ENCODE measurements at regions not wholly inside any gene's neighbourhood (a gene's known extent, or its start where the extent isn't known, plus 50 kb on each side); places are given as distances from the start of the nearest gene placed in this dataset.

- BruUV-seq (replicated peaks) = no TSS peak
Measured at GRCh38 chr18:40534723-40535122, 1420.3 kb upstream of the PIK3C3 start.

GRCh38 chr18:40532046-40532445 lies 1423.0 kb upstream of the PIK3C3 start:
- no peaks in the 10 kb centered on the region for H3K4me1 ChIP-seq
- ChIA-PET POLR2A (no interaction called here), CTCF (no interaction called here)
- Mint-ChIP-seq H3K36me3 (ENCODE audit: insufficient read depth, unreplicated experiment) (no peaks in the 10 kb centered on the region), H3K9me3 (ENCODE audit: unreplicated experiment) (no peaks in the 10 kb centered on the region), H3K27me3 (ENCODE audit: insufficient read depth, unreplicated experiment) (no peaks in the 10 kb centered on the region), H3K4me1 (ENCODE audit: low read depth, unreplicated experiment) (no peaks in the 10 kb centered on the region), H3K27ac (ENCODE audit: unreplicated experiment) (no peak overlapping the region), H3K4me3 (ENCODE audit: unreplicated experiment) (no peak overlapping the region)
- H3K36me3 ChIP-seq (ENCODE audit: control insufficient read depth, insufficient read depth, low read length) = no peaks in the 10 kb centered on the region
- intact Hi-C loops (cut with micrococcal nuclease; ENCODE audit: unreplicated experiment) = no loop called here
- H3K4me3 ChIP-seq (ENCODE audit: low read depth, low read length) = no peak overlapping the region
- H3K9me3 ChIP-seq = no peaks in the 10 kb centered on the region
- BruUV-seq (replicated peaks) = no TSS peak
- no peak for TF ChIP-seq CTCF (IDR thresholded peaks at IDR 0.05; ENCODE audit: insufficient read depth in 1 of 2, low read depth in 1 of 2, low read length in 1 of 2, severe bottlenecking in 1 of 2, unreplicated experiment in 1 of 2)
- DNase-seq = no peak
- H3K27me3 ChIP-seq (replicated peaks; ENCODE audit: control insufficient read depth, insufficient read depth, low read length) = no peaks in the 10 kb centered on the region

More at GRCh38 chr18:40534723-40535122, 1420.3 kb upstream of the PIK3C3 start:
- H3K27ac Mint-ChIP-seq (ENCODE audit: unreplicated experiment) = no peak overlapping the region
- CTCF ChIA-PET = no interaction called here
- no peaks in the 10 kb centered on the region for H3K27me3 ChIP-seq (replicated peaks; ENCODE audit: control insufficient read depth, insufficient read depth, low read length)
- no peaks in the 10 kb centered on the region for H3K4me1 Mint-ChIP-seq (ENCODE audit: low read depth, unreplicated experiment)
- H3K9me3 Mint-ChIP-seq (ENCODE audit: unreplicated experiment) = no peaks in the 10 kb centered on the region
- H3K4me3 ChIP-seq (ENCODE audit: low read depth, low read length) = no peak overlapping the region
- no peaks in the 10 kb centered on the region for H3K36me3 ChIP-seq (ENCODE audit: control insufficient read depth, insufficient read depth, low read length)
- H3K4me3 Mint-ChIP-seq (ENCODE audit: unreplicated experiment) = no peak overlapping the region
- no peaks in the 10 kb centered on the region for H3K4me1 ChIP-seq
- H3K36me3 Mint-ChIP-seq (ENCODE audit: insufficient read depth, unreplicated experiment) = no peaks in the 10 kb centered on the region
- POLR2A ChIA-PET = no interaction called here
- intact Hi-C loops (cut with micrococcal nuclease; ENCODE audit: unreplicated experiment) = no loop called here
- H3K27me3 Mint-ChIP-seq (ENCODE audit: insufficient read depth, unreplicated experiment) = no peaks in the 10 kb centered on the region
- no peak for TF ChIP-seq CTCF (IDR thresholded peaks at IDR 0.05; ENCODE audit: insufficient read depth in 1 of 2, low read depth in 1 of 2, low read length in 1 of 2, severe bottlenecking in 1 of 2, unreplicated experiment in 1 of 2)
- no peak for DNase-seq
- no peaks in the 10 kb centered on the region for H3K9me3 ChIP-seq

- BruUV-seq (replicated peaks) = no TSS peak
- Histone ChIP-seq H3K4me3 (ENCODE audit: low read depth, low read length) (no peak overlapping the region), H3K36me3 (ENCODE audit: control insufficient read depth, insufficient read depth, low read length) (no peaks in the 10 kb centered on the region), H3K4me1 (no peaks in the 10 kb centered on the region), H3K27me3 (replicated peaks; ENCODE audit: control insufficient read depth, insufficient read depth, low read length) (no peaks in the 10 kb centered on the region), H3K9me3 (no peaks in the 10 kb centered on the region)
- no peaks in the 10 kb centered on the region for H3K27me3 Mint-ChIP-seq (ENCODE audit: insufficient read depth, unreplicated experiment)
- intact Hi-C loops (cut with micrococcal nuclease; ENCODE audit: unreplicated experiment) = no loop called here
- H3K36me3 Mint-ChIP-seq (ENCODE audit: insufficient read depth, unreplicated experiment) = no peaks in the 10 kb centered on the region
- no peaks in the 10 kb centered on the region for H3K4me1 Mint-ChIP-seq (ENCODE audit: low read depth, unreplicated experiment)
- DNase-seq = no peak
- no peaks in the 10 kb centered on the region for H3K9me3 Mint-ChIP-seq (ENCODE audit: unreplicated experiment)
- ChIA-PET POLR2A (no interaction called here), CTCF (no interaction called here)
- no peak overlapping the region for H3K27ac Mint-ChIP-seq (ENCODE audit: unreplicated experiment)
- no peak for TF ChIP-seq CTCF (IDR thresholded peaks at IDR 0.05; ENCODE audit: insufficient read depth in 1 of 2, low read depth in 1 of 2, low read length in 1 of 2, severe bottlenecking in 1 of 2, unreplicated experiment in 1 of 2)
- no peak overlapping the region for H3K4me3 Mint-ChIP-seq (ENCODE audit: unreplicated experiment)
Measured at GRCh38 chr18:40531051-40531450, 1424.0 kb upstream of the PIK3C3 start.

Measured in Caco-2 (cell line).